SKM-1 (cell line): ENCODE measurements at regions not wholly inside any gene's neighbourhood (a gene's known extent, or its start where the extent isn't known, plus 50 kb on each side); places are given as distances from the start of the nearest gene placed in this dataset.

Experiments used
- DNase-seq: peaks from one replicate; lab custom pipeline; 2025; ENCODE audit not compliant: unreplicated experiment; lab: John Stamatoyannopoulos, UW

- DNase-seq: no peak
Measured at GRCh38 chr3:23740517-23740965, 65.2 kb upstream of the UBE2E1 start.

GRCh38 chr3:23741036-23741706 lies 64.6 kb upstream of the UBE2E1 start:
- no peak for DNase-seq

- no peak for DNase-seq
Measured at GRCh38 chr3:23743141-23743784, 62.5 kb upstream of the UBE2E1 start.

GRCh38 chr3:23746441-23746840 lies 59.3 kb upstream of the UBE2E1 start:
- DNase-seq: no peak

GRCh38 chr3:23747841-23748240 lies 57.9 kb upstream of the UBE2E1 start:
- no peak for DNase-seq

- peak; percentile 87 for DNase-seq
Measured at GRCh38 chr3:23748398-23749110, 57.2 kb upstream of the UBE2E1 start.

GRCh38 chr3:23749609-23750008 lies 56.1 kb upstream of the UBE2E1 start:
- no peak for DNase-seq

GRCh38 chr3:23750573-23751210 lies 55.1 kb upstream of the UBE2E1 start:
- DNase-seq: no peak

- DNase-seq: no peak
Measured at GRCh38 chr3:23751212-23751723, 54.5 kb upstream of the UBE2E1 start.

- DNase-seq: no peak
Measured at GRCh38 chr3:23752126-23752525, 53.6 kb upstream of the UBE2E1 start.

- DNase-seq: no peak
Measured at GRCh38 chr3:23754215-23754614, 51.5 kb upstream of the UBE2E1 start.
